Astrocyte of the cerebellum (primary cell): ENCODE measurements at regions not wholly inside any gene's neighbourhood (a gene's known extent, or its start where the extent isn't known, plus 50 kb on each side); places are given as distances from the start of the nearest gene placed in this dataset.

Experiments used
- DNase-seq: peaks from one replicate; pipeline ENCODE4 v3.0.0-alpha.2; 2011; ENCODE audit warnings: low read depth
- H3K4me3 ChIP-seq: 2 replicates; pipeline ENCODE4 v1.5.1; 2011; ENCODE audit warnings: mild to moderate bottlenecking, low read depth, low read length, moderate library complexity
- in situ Hi-C: cut with HindIII; loops from 2 replicates; pipeline ENCODE4 v1.10.0; 2017; ENCODE audit warnings: low sequenced_read_pairs
- TF ChIP-seq, protein P1 (sequence below): IDR thresholded peaks from 2 replicates; pipeline ENCODE4 v1.5.1; 2012; ENCODE audit warnings: low read length, low read depth, moderate library complexity, mild to moderate bottlenecking; ENCODE audit errors: missing control alignments

DNA sequence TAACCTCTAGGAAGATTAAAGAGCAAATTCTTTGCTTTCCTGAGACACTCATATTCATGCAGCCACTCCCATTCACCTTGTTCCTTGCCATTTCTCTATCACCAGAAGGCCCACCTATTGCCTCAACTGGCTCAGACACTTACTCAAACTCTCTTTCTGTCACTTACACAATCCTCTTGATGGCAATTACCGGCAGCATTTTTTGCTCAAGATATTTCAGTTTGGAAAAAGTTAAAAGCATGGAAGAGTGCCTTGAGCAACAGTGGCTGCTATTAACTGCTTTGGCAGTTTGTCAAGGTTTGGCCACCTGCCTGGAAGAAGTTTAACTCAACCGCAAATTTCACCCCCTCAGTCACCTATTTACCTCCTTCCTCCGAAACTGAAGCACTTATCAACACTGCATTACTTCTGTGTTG, 1104.0 kb upstream of the PIK3C3 start:
- in situ Hi-C loops, result no loop called here
- DNase-seq, result peak; percentile 78

DNA sequence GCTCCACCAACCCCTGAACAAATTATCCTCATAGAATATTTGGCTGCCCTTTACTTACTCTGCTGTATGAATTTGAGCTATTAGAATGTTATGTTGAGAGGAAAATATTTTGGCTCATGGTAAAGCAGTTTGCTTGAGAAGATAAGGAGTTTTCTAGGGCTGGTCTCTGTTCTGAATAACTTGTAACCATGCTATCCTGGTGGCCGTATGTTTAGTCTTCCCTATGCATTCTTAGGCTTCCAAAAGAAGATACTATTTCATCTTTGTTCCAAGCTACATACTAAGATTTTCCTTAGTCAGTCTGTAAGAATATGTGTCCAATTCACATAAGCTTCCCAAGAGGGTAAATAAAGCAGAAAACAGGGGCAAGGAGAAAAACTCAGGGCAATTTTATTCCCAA, 1105.1 kb upstream of the PIK3C3 start:
- in situ Hi-C loops, result no loop called here
- TF ChIP-seq, protein P1, sequence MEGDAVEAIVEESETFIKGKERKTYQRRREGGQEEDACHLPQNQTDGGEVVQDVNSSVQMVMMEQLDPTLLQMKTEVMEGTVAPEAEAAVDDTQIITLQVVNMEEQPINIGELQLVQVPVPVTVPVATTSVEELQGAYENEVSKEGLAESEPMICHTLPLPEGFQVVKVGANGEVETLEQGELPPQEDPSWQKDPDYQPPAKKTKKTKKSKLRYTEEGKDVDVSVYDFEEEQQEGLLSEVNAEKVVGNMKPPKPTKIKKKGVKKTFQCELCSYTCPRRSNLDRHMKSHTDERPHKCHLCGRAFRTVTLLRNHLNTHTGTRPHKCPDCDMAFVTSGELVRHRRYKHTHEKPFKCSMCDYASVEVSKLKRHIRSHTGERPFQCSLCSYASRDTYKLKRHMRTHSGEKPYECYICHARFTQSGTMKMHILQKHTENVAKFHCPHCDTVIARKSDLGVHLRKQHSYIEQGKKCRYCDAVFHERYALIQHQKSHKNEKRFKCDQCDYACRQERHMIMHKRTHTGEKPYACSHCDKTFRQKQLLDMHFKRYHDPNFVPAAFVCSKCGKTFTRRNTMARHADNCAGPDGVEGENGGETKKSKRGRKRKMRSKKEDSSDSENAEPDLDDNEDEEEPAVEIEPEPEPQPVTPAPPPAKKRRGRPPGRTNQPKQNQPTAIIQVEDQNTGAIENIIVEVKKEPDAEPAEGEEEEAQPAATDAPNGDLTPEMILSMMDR, result no peak

More for the DNA sequence above, 1104.0 kb upstream of the PIK3C3 start:
- TF ChIP-seq, protein P1, result no peak
- H3K4me3 ChIP-seq, result no peak overlapping the region

DNA sequence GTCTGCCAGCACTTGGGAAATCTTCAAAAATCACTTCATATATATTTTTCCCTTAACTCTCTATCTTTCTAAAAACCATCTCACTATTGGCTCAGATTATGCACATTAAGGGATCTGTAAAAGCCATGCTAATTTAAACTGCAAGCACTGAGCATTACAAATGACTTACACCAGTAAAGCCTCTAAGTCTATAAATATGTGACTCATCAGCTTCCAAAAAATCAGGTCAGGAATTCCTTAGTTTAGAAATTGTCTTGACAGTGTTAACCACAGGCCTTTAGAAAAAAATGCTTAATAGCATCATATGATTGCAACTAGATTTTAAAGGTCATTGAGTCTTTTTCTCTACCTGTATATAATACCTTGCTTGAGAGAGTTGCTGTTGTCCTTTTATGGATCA, 1113.6 kb upstream of the PIK3C3 start:
- in situ Hi-C loops, result no loop called here
- DNase-seq, result peak; percentile 57
- TF ChIP-seq, protein P1, result no peak

More for the DNA sequence above, 1105.1 kb upstream of the PIK3C3 start:
- H3K4me3 ChIP-seq, result no peak overlapping the region
- no peak for DNase-seq

DNA sequence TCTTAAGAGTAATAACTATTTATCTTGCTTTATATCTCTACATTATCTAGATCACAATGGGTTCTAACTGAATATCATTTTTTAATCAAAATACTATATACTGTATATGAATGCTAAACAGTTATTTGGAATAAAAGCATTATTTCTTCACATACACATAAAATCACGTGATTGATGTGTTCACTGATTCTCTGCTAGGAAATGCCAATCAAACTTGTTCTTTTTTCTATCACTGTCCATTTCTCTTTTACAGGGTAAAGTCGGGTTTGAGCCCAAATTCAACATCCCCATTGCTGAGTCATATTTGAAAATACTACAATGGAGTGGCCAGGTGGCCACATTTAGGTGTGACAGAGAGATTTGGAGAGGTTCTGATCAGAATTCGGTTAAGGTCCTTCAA, 1114.0 kb upstream of the PIK3C3 start:
- no peak overlapping the region for H3K4me3 ChIP-seq
- DNase-seq, result no peak
- in situ Hi-C loops, result no loop called here
- TF ChIP-seq, protein P1, result no peak

More for the DNA sequence above, 1113.6 kb upstream of the PIK3C3 start:
- no peak overlapping the region for H3K4me3 ChIP-seq

DNA sequence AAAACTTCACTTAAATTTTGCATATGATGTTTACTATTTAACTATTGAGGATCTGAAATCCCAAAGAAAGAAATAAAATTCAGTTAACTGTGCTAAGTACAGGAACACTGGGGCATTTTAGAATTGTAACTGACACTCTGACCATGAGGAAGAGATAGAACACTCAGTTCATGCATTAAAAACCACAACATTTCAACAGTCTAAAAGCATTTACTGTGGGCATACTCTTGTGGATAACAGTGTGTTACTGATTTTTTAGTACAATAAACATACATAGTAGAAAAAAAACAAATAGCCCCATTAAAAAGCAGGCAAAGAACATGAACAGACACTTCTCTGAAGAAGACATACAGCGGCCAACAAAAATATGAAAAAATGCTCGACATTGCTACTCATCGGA, 1122.7 kb upstream of the PIK3C3 start:
- H3K4me3 ChIP-seq, result no peak overlapping the region
- DNase-seq, result no peak
- in situ Hi-C loops, result no loop called here
- TF ChIP-seq, protein P1, result no peak

DNA sequence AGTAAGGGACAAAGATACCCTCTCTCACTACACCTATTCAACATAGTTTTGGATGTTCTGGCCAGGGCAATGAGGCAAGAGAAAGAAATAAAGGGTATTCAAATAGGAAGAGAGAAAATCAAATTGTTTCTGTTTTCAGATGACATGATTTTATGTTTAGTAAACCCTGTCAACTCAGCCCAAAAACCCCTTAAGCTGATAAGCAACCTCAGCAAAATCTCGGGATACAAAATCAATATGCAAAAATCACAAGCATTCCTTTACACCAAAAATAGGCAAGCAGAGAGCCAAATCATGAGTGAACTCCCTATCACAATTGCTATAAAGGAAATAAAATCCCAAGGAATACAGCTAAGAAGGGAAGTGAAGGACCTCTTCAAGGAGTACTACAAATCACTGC, 1130.7 kb upstream of the PIK3C3 start:
- TF ChIP-seq, protein P1, result no peak
- DNase-seq, result no peak
- H3K4me3 ChIP-seq, result no peak overlapping the region
- in situ Hi-C loops, result no loop called here
